ENCODE measurements at regions not wholly inside any gene's neighbourhood (a gene's known extent, or its start where the extent isn't known, plus 50 kb on each side); places are given as distances from the start of the nearest gene placed in this dataset.

DNA sequence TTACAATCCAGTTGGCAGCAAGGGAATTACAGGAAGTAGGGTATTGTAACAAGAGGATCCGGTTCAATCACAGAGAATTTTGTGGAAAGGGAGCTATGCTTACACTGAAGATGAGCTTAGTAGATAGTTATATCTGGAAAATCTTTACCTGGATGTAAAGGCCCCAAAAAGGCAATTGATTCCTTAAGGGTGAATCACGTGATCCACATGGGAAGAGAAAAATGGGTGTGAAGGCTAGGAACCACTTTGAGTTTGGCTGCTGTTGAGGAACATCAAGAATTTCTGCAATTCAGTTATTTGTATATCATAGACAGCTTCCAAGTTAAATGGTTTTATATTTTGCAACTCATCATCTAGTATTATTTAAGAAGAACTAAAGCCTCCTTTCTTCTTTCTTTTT lies 194.0 kb upstream of the ARHGAP24 start:
- TF ChIP-seq, protein P1, sequence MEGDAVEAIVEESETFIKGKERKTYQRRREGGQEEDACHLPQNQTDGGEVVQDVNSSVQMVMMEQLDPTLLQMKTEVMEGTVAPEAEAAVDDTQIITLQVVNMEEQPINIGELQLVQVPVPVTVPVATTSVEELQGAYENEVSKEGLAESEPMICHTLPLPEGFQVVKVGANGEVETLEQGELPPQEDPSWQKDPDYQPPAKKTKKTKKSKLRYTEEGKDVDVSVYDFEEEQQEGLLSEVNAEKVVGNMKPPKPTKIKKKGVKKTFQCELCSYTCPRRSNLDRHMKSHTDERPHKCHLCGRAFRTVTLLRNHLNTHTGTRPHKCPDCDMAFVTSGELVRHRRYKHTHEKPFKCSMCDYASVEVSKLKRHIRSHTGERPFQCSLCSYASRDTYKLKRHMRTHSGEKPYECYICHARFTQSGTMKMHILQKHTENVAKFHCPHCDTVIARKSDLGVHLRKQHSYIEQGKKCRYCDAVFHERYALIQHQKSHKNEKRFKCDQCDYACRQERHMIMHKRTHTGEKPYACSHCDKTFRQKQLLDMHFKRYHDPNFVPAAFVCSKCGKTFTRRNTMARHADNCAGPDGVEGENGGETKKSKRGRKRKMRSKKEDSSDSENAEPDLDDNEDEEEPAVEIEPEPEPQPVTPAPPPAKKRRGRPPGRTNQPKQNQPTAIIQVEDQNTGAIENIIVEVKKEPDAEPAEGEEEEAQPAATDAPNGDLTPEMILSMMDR (IDR thresholded peaks at IDR 0.05; ENCODE audit: low read depth, low read length): no peak
- no peak overlapping the region for H3K4me3 ChIP-seq (ENCODE audit: low read depth, low read length)

DNA sequence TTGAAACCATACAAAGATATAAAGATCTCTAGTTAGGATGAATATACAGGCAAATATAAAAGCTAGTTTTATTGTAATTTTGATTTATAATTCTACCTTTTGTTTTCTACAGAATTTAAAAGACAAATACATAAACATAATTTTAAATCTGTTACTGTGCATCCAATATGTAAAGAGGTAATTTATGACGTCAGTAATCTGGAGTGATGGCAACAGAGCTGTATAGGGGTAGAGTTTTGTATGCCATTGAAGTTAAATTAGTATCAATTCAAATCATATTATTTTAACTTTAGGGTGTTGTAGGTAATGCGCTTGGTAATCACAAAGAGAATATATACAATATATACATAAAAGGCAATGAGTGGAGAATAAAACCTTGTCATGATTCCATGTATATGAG lies 183.7 kb upstream of the ARHGAP24 start:
- H3K4me3 ChIP-seq (ENCODE audit: low read depth, low read length): no peak overlapping the region
- TF ChIP-seq, protein P1 (IDR thresholded peaks at IDR 0.05; ENCODE audit: low read depth, low read length): no peak

DNA sequence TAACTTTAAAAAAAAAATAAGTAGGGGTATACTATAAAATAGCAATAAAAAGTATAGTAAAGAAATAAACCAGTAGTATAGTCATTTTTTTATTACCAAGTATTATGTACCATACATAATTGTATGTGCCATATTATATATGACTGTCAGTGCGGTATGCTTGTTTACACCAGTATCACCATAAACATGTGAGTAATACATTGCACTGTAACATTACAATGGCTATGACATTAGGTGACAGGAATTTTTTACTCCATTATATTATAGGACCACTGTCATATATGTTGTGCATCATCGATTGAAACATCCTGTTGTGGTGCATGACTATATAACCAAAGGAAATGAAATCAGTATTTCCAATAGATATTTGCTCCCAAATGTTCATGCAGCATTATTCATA lies 176.9 kb upstream of the ARHGAP24 start:
- TF ChIP-seq, protein P1 (IDR thresholded peaks at IDR 0.05; ENCODE audit: low read depth, low read length): no peak

DNA sequence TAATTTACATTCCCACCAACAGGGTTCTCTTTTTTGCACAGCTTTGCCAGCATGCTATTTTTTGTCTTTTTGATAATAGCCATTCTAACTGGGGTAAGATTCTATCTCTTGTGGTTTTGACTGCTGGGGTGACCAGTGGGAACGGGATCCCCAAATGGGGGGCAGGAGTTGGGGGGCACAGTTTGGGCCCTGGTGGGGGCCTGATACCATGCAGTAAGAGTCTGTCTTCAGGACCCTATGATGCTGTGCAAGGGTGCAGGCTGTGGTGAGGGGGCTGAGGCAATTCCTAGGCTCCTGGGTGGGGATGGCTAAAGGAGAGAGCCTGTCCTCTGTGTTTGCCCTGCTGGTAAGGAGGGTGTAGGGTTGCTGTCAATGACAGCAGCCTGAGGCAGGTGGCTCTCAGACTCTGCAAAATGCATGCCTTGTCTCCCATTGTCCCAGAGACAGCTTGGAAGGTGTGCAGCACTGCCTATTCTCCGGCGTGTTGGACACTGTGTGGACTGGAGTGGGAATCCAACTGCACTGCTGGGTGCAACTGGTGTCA lies 172.7 kb upstream of the ARHGAP24 start:
- no peak overlapping the region for H3K4me3 ChIP-seq (ENCODE audit: low read depth, low read length)
- TF ChIP-seq, protein P1 (IDR thresholded peaks at IDR 0.05; ENCODE audit: low read depth, low read length): no peak

More for the DNA sequence above, 176.9 kb upstream of the ARHGAP24 start:
- no peak overlapping the region for H3K4me3 ChIP-seq (ENCODE audit: low read depth, low read length)

DNA sequence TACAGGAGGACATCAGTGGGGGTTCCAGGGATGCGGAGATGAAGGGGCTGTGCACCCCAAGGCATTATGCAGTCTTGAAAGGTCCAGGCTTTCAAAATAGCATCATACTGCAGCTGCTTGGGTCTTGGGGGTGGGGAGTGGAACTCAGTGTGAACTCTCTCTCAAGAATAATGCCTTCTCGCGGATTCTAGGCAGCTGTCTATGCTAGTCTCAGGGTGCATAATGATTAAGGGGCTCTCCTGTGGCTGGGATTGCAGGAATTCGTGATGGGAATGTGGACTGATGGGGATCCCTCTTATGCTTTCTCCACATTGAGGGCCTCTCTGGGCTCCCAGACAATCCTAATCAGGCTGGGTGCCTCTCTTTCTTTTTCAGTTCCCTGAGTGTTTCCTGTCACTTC lies 172.2 kb upstream of the ARHGAP24 start:
- no peak overlapping the region for H3K4me3 ChIP-seq (ENCODE audit: low read depth, low read length)
- TF ChIP-seq, protein P1 (IDR thresholded peaks at IDR 0.05; ENCODE audit: low read depth, low read length): no peak

DNA sequence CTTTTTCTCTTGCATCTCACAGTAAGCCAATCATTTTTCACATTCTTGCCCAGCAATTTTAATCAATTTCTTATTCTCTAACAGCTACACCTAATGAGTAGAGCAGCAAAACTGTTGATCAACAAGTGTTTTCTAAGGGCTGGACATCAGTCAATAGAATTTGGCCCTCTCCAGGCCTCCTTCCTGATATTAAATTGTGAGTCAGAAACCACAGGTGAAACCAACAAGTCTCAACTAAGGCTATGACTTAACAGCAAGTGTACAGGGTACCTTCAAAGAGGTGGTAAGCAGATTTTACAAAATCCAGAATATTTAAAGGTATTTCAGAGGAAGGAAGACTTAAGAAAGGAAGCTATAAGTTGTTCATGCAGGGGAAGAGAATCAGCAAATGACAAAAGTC lies 156.5 kb upstream of the ARHGAP24 start:
- no peak overlapping the region for H3K4me3 ChIP-seq (ENCODE audit: low read depth, low read length)
- TF ChIP-seq, protein P1 (IDR thresholded peaks at IDR 0.05; ENCODE audit: low read depth, low read length): no peak

DNA sequence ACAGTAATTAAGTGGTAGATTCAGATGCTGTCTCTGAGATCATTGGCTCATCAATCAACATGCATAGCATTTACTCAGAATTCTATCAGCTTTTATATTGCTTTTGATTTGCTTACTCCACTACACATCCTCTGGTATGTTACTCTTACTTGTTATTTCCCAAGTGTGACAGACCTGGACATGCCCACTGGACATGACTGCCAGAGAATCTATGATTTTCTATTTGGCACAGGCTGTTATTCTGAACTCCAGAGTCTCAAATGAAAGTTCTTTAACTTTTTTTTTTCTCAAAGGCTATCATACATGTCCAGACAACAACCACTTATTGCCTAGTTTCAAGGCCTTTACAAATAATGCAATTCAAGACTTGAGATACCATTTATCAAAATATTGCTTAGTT lies 116.1 kb upstream of the ARHGAP24 start:
- no peak overlapping the region for H3K4me3 ChIP-seq (ENCODE audit: low read depth, low read length)
- TF ChIP-seq, protein P1 (IDR thresholded peaks at IDR 0.05; ENCODE audit: low read depth, low read length): no peak

All from WI38 (cell line).